ENCODE measurements at regions not wholly inside any gene's neighbourhood (a gene's known extent, or its start where the extent isn't known, plus 50 kb on each side); places are given as distances from the start of the nearest gene placed in this dataset.

DNA sequence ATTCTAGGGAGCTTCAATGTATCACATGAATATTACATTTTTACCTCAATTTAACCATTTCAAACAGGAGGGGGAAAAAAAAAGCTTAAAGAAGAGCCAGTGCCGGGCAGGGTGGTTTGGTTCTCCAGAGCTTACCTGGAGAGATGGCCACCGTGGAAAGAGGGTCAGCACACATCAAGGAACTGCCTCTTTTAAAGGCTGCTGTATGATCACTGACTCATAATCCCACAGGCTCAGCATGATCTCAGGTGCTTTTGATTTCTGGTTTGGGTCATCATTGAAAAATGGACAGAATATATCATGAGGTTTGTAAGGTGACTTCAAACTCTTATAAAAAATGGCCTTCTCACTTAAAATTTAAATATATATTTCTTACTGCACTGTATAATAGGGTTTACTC is 67.5 kb upstream of the MDFIC start:
- intact Hi-C loops (cut with micrococcal nuclease): no loop called here

DNA sequence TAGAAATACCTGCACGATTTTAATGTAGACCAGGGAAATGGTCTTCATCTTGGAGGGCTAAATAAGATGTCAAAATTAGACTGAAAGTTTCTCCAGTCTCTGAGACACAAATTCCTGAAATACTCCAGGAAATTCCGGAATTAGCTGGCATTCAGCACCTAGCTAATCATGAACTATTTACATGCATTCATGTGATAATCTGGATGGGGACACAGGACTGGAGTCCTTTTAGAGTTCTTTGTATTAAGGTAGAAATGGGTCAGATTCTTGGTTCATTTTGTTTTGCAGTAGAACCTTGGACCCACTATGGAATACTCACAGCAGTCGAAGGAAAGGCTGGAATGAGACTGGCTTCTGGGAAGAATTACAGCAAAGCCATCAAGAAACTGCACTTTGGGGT is 65.3 kb upstream of the MDFIC start:
- intact Hi-C loops (cut with micrococcal nuclease): no loop called here

DNA sequence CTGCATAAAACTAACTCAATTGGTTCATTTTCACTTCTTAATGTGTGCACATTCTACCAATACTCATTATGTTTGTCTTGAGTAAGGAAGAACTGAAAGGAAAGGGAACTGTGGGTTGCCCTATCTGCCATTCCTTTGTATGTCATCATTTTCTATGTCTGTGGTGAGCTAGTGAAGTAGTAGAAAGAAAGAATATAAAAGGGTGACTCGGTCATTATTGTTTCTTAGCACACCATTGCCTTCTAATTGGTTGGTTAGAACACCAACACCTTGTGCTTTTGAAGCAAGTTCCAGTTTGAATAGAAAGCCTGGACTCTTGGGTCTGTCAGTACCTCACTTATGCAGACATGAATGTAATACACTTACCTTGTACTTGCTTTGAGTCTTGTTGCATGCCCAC is 64.3 kb upstream of the MDFIC start:
- intact Hi-C loops (cut with micrococcal nuclease): no loop called here

DNA sequence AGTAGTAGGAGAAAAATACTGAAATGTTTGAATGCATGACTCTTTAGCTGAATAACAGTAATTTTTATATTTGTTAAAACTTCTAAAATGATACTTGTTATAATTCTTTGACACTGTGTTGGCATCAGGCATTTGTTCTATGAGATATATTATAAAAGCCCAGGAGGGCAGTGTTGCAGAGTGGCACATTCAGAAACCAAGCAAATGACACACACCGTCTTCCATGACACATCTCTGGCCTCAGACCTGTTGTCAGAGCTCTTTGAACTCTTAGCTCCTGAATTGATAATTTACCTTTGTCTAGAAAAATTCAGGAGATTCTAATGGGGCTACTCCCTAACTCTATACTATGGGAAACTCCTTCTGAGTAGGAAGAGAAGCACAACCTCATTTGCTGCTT is 62.4 kb upstream of the MDFIC start:
- intact Hi-C loops (cut with micrococcal nuclease): no loop called here

DNA sequence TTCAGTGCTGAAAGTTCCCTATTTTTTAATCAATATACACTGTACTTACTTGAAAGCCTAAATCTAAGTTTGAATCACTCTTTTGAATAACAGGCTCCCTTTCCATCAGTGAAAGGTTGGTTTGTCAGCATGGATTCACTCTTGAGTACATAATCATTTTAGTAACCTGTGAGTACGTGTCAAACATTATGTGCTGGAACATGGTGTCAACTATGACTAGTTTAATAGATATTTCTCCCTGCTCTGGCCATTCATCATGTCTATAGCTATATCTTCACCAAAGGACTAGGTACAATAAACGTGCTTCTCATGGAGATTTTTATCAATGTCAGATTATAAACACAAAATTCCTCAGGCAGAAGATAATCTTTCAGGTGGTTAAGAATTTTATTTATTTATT is 61.7 kb upstream of the MDFIC start:
- intact Hi-C loops (cut with micrococcal nuclease): no loop called here

DNA sequence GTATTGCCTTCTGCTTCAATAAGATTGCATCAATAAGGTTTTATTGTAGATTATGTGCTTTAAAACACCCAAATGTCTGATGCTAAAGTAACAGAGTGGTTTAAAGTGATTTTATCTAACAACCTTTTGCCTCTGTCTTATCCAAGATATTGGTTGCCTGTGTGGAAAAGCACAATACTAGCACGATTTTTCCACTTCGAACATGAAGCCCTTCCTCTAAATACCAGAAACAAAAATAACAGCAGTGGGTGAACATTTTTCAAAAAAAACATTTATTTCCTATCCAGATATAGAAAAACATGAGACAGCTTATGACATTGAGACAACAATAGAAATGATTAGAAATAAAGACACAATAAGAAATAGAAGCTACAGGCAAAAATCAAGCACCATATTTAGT is 59.5 kb upstream of the MDFIC start:
- intact Hi-C loops (cut with micrococcal nuclease): no loop called here

DNA sequence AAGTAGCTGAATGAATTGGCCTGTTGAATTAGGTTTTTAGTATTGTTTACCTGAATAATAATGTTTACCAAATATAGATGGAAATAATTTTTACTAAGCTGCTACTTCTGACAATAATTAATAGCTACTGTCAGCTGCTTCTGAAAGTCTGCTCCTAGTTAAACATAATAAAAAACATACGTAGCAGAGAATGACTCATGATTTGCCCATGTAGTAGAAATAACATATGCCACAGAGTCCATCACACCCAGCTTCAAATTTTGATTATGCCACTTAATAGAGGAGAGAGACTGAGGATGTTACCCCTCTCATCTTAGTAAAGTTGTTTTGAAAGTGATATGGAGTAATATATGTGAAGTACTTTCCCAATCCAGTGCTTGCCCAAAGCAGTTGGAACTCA is 57.6 kb upstream of the MDFIC start:
- intact Hi-C loops (cut with micrococcal nuclease): loop anchor here (2.0 kb wide), 1 partner anchor 1047 kb away; no protein-coding TSS in a partner anchor

DNA sequence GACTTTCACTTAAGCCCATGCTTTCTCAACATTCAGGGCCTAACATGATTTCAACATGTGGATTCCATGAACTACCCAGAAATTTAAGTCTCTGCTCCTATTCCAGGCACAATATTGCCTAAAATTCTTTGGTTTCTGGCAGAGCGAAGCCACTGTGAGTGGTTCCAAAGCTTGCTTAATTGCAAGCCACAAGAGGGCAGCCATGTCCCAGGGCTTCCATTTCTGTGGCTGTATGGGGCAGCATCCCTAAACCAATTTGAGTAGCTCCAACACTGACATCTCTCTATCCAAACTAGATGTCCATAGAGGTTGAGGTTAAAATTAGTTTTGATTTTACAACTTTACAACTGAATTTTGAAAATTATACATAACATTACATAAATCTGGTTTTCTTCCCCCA is 56.3 kb upstream of the MDFIC start:
- intact Hi-C loops (cut with micrococcal nuclease): loop anchor here (1.0 to 5.0 kb wide), 5 partner anchors 57 to 1045 kb away; partner anchors contain the start of gene MDFIC
